ENCODE measurements at regions not wholly inside any gene's neighbourhood (a gene's known extent, or its start where the extent isn't known, plus 50 kb on each side); places are given as distances from the start of the nearest gene placed in this dataset.

GRCh38 chr4:159677521-159677920 lies 574.6 kb downstream of the RAPGEF2 start:
- TF ChIP-seq CTCF (conservative IDR thresholded peaks at IDR 0.05; ENCODE audit: low read depth, low read length) (no peak), EZH2 (IDR thresholded peaks at IDR 0.05; ENCODE audit: borderline replicate concordance, low read depth, low read length, poor library complexity, severe bottlenecking) (no peak)

Measured in A673 (cell line).